Left ventricle myocardium superior (tissue), 1 donor: ENCODE measurements at regions not wholly inside any gene's neighbourhood (a gene's known extent, or its start where the extent isn't known, plus 50 kb on each side); places are given as distances from the start of the nearest gene placed in this dataset.
"Not testable (repeated sequence)": the region's sequence is repeated elsewhere in the genome, so short reads cannot be mapped to it uniquely, and the experiment has no call there.

ENCODE experiments used
- ATAC-seq: fragments of 200-7000 bp; cut with Tn5 transposase; one replicate; pipeline ENCODE4 v1.9.1; 2020; ENCODE audit warnings: mild to moderate bottlenecking, moderate library complexity
- DNase-seq: peaks from one replicate; pipeline ENCODE4 v3.0.0-alpha.2; 2020
- intact Hi-C: fragments of 100-400 bp; cut with micrococcal nuclease; formaldehyde crosslinking; loops from one replicate; pipeline ENCODE4 v1.11.0; 2022
- donor health status: DM: no; HTN: yes; CAD: no; lungs with severe emphysema.

DNA sequence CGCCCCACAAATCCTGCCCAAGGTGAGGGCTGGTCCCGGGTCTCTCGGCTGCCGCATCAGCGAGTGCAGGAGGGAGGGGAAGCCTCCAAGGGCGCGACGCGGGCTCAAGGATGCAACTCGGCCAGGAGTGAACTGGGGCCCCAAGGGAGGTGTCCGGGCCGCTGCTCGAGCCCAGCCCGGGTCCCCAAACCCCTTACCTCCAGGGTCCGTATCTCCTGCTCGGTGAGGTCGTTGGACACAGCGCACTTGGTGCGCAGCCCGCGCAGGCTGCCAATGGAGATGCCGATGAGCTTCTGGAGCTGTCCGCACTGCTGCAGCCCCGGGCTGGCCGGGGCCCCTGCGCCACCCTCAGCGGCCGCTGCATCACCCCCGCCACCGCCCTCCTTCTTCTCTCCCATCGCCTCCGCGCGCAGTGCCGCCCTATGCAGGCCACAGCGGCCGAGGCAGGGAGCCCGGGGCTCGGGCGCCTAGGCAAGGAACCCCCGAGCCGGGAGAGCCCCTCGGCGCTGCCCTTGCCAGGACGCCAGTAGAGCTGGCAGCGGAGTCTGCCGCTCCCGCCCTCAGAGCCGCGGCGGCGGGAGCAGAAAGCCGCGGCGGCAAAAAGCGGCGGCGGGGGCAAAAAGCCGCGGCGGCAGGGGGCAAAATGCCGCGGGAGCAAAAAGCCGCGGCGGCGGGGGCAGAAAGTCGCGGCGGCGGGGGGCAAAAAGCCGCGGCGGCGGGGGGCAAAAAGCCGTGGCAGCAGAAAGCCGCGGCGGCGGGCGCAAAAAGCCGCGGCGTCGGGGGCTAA lies 135.1 kb downstream of the ZNF92 start:
- peak; percentile 53 for ATAC-seq
- DNase-seq = peak; percentile 18

DNA sequence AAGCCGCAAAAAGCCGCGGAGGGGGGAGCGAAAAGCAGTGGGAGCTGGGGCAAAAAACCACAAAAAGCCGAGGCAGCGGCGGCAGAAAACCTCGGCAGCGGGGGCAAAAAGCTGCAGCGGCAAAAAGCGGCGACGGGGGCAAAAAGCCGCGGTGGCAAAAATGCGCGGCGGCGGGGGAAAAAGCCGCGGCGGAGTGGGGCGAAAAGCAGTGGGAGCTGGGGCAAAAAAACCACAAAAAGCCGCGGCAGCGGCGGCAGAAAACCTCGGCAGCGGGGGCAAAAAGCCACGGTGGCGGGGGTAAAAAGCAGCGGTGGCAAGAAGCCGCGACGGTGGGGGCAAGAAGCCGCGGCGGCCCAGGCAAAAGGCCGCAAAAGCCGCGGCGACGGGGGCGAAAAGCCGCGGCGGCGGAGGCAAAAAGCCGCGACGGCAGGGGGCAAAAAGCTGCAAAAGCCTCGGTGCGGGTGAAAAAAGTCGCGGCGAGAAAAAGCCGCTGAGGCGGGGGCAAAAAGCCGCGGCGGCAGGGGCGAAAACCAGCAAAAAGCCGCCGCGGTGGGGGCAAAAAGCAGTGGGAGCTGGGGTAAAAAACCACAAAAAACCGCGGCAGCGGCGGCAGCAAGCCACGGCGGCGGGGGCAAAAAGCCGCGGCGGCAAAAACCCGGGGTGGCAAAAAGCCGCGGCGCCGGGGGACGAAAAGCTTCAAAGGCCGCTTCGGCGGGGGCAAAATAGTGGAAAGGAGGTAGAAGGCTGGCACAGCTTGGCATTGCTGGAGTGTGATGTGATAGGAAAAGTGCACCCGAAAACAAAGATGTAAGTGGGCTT lies 135.9 kb downstream of the ZNF92 start:
- DNase-seq (peak; percentile 18), ATAC-seq (no peak)
- intact Hi-C loops = no loop called here

More for the DNA sequence above, 135.1 kb downstream of the ZNF92 start:
- intact Hi-C loops = not testable (repeated sequence)

DNA sequence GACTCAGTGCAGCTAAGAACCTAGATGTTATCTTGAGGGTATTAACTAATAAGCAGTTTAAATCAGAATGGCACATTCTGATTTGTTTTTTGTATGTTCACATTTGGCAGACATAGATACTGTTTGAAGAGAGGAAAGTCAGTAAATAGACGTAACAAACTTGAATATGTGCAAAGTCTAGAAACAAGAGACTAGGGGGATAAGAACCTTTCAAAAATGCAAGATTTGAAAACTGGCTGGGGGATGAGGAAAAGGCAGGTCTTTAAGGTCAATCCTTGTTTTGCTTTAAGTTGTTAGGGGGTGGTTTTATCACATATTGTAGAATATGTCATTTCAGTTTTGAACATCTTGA lies 136.5 kb downstream of the ZNF92 start:
- intact Hi-C loops, DNase-seq, ATAC-seq: not testable (repeated sequence)

DNA sequence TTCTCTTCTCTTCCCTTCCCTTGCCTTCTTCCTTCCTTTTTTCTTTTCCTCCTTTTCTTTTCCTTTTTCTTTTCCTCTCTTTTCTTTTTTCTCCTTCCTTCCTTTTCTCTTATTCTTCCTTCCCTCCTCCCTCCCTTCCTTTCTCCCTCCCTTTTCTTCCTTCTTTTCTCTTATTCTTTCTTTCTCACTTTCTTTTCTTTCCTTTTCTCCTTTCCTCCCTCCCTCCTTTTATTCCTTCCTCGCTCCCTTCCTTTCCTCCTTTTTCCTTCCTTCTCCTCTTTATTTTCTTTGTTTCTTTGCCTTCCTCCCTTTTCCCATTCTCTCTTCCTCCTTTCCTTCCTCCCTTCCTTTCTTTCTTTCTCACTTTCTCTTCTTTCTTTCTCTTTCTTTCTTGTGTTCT lies 146.1 kb downstream of the ZNF92 start:
- intact Hi-C loops, ATAC-seq, DNase-seq: not testable (repeated sequence)

DNA sequence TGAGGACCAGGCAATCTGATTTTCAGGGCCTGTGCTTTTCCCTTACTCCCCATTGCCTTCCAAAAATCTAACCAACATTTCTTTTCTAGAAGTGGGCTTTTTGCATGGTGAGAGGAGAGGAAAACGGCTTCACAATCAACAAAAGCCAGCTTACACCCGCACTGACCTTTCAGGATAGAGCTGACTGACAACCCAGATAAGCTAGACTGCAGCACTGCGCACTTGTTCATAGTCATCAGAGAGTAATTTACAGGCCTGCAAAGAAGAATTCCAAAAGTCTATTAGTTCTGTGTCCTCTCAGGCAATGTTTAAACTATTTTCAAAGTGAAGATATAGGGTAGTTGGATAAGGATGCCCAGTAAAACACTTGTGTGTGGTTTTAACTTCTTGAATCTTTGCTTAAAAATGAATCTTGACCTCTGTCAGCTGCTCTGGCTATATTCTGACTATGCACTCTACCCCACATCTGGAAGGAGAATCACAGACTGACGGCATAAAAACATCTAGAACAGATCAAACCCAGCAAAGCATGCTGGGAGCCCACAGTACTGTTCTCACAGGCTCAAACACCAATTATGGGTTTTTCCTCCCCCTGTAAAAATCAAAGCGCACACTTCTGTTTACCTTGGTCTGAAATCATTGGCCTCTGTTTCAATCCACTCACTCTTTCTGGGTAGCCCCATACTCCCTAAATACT lies 172.0 kb downstream of the ZNF92 start:
- intact Hi-C loops, ATAC-seq, DNase-seq: not testable (repeated sequence)

DNA sequence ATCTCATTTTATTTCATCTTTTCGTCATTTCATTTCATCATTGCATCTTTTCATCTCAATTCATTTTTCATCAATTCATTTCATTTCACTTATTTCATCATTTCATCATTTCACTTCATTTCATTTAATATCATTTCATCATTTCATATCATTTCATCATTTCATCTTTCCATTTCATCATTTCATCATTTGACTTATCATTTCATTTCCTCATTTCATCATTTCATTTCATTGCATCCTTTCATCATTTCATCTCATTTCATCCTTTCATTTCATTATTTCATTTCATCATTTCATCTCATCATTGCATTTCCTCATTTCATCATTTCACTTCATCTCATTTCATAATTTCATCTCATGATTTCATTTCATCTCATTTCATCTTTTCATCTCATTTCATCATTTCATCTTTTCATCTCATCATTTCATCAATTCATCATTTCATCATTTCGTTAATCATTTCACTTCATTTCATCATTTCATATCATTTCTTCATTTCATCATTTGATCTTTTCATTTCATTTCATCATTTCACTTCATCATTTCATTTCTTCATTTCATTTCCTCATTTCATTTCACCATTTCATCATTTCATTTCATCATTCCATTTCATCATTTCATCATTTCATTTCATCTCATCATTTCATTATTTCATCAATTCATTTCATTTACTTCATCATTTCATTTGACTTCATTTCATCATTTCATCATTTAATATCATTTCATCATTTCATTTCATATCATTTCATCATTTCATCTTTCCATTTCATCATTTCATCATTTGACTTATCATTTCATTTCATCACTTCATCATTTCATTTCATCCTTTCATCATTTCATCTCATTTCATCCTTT lies 176.2 kb downstream of the ZNF92 start:
- DNase-seq, ATAC-seq, intact Hi-C loops: not testable (repeated sequence)

DNA sequence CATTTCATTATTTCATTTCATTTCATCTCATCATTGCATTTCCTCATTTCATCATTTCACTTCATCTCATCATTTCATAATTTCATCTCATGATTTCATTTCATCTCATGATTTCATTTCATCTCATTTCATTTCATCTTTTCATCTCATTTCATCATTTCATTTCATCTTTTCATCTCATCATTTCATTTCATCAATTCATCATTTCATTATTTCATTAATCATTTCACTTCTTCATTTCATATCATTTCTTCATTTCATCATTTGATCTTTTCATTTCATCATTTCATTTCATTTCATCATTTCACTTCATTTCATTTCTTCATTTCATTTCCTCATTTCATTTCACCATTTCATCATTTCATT lies 176.8 kb downstream of the ZNF92 start:
- intact Hi-C loops, ATAC-seq, DNase-seq: not testable (repeated sequence)

DNA sequence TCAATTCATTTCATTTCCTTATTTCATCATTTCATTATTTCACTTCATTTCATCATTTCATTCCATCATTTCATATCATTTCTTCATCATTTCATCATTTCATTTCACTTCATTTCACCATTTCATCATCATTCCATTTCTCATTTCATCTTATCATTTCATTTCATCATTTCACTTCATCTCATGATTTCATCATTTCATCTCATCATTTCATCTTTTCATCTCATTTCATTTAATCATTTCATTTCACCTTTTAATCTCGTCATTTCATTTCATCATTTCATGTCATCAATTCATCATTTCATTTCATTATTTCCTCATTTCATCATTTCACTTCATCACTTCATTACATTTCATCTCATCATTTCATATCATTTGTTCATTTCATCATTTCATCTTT lies 177.4 kb downstream of the ZNF92 start:
- DNase-seq, ATAC-seq, intact Hi-C loops: not testable (repeated sequence)

DNA sequence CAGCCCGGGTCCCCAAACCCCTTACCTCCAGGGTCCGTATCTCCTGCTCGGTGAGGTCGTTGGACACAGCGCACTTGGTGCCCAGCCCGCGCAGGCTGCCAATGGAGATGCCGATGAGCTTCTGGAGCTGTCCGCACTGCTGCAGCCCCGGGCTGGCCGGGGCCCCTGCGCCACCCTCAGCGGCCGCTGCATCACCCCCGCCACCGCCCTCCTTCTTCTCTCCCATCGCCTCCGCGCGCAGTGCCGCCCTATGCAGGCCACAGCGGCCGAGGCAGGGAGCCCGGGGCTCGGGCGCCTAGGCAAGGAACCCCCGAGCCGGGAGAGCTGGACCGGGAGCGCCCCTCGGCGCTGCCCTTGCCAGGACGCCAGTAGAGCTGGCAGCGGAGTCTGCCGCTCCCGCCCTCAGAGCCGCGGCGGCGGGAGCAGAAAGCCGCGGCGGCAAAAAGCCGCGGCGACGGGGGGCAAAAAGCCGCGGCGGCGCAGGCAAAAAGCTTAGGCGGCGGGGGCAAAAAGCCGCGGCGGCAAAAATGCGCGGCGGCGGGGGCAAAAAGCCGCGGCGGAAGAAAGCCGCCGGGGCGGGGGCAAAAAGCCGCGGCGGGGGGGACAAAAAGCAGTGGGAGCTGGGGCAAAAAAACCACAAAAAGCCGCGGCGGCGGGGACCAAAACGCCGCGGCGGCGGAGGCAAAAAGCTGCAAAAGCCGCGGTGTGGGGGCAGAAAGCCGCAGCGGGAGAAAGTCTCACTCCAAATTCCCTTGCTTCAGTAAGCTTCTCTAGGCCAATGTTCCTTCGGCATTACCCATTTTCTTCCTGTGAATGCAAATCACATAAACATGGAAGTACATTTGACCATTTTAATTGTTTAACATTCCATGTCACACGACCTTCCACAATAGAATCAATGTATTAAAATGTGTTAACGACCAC lies 181.2 kb downstream of the ZNF92 start:
- intact Hi-C loops, DNase-seq: not testable (repeated sequence)
- peak; percentile 24 for ATAC-seq

DNA sequence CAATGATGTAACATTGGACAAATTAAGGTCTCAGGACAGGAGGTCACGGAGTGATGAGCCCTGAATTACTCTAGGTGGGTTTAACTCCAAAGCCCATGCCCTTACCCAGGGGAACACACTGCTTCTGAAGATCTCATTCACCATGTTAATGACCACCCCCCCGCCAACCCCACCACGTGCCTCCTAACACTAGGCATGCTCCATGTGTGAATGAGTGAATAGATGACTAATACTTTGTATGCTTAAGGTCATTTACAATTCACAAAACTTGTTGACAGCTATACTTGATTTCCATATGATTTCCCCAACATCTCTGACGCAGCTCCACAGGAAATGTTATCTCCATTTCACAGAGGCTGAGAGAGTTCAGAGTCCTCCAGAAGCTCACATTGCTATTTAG lies 184.9 kb downstream of the ZNF92 start:
- ATAC-seq, intact Hi-C loops: not testable (repeated sequence)
- DNase-seq = peak; percentile 8

DNA sequence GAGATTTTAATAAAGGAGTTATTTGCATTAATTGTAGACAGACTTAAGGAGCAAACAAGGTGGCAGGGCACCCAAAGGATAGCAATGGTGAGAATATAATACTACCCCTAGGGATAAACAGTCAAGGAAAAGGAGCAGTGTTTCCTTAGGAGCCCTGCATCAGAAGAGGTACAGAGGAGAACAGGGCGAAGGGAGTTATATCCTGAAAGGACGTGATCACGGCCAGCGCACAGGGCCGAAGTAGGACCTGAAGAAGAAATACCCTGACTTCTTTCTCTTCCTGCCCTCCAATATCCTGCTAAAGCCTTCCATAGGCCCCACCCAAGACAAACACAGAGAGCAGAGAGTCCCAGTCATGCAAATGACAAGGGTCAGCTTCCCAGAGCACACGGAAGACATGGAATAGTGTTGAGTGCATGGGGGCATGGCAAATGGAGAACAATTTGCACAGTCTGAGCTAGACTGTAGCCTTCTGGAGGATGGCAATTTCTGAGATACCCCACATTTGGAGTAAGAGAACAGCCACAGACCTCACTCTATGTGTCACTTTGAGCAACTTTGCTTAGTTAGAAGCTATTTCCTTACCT lies 188.2 kb downstream of the ZNF92 start:
- ATAC-seq, intact Hi-C loops: not testable (repeated sequence)
- DNase-seq = peak; percentile 14

DNA sequence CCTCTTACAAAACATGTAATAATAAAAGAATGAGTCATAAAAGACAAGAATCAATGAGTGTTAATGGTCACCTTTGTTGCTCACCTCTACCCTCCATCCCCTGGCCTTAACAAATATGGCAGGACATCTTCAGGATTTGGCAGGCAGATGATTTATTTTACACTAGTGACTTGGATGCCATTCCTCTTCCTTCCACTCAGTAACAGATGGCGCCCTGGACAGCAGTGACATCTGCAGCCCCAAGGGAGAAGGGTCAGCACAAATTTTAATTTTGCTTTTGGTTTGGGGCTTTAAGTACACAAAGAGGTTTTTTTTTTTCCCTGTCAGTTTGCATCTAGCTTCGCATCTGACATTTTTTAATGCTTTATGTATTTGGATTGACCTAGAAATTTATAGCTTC lies 188.9 kb downstream of the ZNF92 start:
- ATAC-seq, intact Hi-C loops: not testable (repeated sequence)
- peak; percentile 12 for DNase-seq

DNA sequence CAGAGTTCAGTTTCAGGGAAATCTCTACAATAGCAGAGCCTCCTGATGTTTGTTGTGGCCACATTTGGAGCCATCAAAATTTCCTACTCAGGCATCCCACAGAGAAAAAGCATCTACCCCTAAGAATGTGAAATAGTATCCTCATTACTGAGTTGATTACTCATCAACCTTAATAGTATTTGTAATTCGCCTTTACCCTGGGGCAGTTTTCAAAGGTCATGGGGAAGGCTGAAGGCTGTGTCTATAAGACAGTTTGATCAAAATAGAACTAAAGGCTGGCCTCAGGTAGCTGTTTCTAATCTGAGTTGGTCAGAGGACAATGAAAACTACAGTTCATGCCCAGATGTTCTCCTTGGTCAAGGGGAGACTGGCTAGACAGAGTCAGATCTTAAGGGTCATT lies 189.7 kb downstream of the ZNF92 start:
- intact Hi-C loops, DNase-seq, ATAC-seq: not testable (repeated sequence)

DNA sequence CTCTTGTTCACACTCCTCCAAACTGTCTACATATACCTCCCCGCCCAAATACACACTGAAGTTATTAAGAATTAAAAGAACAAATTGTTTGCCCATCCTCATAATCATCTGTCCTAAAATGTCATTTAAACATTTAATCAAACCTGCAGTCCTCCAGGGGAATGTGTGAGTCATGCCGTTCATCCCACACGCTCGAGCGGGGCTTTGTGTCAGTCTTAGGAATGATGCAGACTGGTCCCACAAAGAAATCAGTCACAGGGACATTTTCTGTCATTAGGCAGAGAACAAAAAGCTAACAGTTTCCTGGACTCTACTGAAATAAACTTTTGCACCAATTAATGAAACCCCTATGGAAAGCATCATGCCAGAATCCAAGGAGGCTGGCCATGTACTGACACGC lies 194.6 kb downstream of the ZNF92 start:
- intact Hi-C loops, ATAC-seq, DNase-seq: not testable (repeated sequence)

DNA sequence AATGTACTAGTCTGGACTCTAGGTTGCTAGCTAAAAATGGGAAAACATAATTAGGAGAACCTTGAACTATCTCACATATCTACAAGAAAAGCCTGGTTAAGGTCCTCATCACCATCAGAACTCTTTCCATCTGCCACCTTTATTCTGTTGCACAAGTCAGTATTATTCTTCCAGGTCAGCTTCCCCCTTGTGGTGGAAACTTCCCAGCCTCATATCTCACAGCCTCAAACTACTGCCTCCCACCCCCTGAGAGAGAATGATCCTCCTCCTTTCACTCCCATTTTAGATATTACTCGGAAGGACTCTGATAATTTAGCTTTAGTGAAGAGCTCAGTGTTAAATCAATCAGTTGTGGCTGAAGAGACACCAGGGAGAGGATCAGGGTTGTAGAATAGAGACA lies 197.3 kb downstream of the ZNF92 start:
- ATAC-seq, intact Hi-C loops, DNase-seq: not testable (repeated sequence)

DNA sequence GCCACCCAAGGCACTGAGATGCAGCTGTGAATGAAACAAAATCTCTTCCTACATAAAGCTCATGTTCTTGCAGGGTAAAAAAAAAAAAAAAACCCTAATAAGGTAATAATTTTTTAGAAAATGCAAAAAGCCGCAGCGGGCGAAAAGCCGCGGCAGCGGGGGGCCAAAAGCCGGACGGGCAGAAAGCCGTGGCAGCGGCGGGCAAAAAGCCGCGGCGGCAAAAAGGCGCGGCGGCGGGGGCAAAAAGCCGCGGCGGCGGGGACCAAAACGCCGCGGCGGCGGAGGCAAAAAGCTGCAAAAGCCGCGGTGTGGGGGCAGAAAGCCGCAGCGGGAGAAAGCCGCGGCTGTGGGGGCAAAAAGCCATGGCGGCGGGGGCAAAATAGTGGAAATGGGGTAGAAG lies 198.9 kb downstream of the ZNF92 start:
- ATAC-seq, intact Hi-C loops: not testable (repeated sequence)
- peak; percentile 10 for DNase-seq

DNA sequence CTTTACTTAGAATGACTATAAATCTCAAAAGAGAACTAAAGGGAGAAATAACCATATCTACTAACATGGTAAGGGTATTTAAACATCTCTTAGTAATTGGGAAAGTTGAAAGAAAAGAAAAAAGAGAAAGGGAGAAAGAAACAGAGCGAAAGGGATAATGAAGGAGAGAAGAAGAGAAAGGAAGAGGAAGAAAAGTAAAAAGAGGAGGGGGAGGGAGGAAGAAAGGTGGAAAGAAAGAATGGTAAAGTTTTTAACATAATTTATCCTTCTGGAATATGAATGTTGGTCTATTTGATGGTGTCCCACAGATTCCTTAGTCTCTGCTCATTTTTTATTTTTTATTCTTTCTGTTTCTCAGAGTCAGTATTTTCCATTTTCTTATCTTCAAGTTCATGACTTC lies 202.7 kb downstream of the ZNF92 start:
- DNase-seq, ATAC-seq, intact Hi-C loops: not testable (repeated sequence)
